G401 (cell line): ENCODE measurements at regions not wholly inside any gene's neighbourhood (a gene's known extent, or its start where the extent isn't known, plus 50 kb on each side); places are given as distances from the start of the nearest gene placed in this dataset.
"Not testable (repeated sequence)": the region's sequence is repeated elsewhere in the genome, so short reads cannot be mapped to it uniquely, and the experiment has no call there.

ENCODE experiments used
- DNase-seq: peaks from one replicate; pipeline ENCODE4 v3.0.0-alpha.2; 2015; ENCODE audit warnings: low spot score
- in situ Hi-C: cut with HindIII; loops from 2 replicates; pipeline ENCODE4 v1.10.0; 2016; ENCODE audit warnings: low sequenced_read_pairs, mixed read lengths

DNA sequence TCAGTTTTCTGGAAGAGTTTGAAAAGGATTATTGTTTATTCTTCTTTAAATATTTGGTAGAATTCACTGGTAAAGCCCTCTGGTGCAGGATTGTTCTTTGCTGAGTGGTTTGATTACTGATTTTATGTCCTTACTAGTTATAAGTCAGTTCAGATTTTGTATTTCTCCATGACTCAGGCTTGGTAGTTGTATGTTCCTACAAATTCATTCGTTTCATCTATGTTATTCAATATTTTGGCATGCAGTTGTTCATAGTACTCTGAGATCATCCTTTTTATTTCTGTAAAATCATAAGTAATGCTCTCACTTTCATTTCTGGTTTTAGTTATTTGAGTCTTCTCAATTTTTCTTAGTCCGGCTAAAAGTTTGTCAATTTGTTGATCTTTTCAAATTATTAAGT is 58.1 kb upstream of the CRYM start:
- in situ Hi-C loops = no loop called here
- no peak for DNase-seq

DNA sequence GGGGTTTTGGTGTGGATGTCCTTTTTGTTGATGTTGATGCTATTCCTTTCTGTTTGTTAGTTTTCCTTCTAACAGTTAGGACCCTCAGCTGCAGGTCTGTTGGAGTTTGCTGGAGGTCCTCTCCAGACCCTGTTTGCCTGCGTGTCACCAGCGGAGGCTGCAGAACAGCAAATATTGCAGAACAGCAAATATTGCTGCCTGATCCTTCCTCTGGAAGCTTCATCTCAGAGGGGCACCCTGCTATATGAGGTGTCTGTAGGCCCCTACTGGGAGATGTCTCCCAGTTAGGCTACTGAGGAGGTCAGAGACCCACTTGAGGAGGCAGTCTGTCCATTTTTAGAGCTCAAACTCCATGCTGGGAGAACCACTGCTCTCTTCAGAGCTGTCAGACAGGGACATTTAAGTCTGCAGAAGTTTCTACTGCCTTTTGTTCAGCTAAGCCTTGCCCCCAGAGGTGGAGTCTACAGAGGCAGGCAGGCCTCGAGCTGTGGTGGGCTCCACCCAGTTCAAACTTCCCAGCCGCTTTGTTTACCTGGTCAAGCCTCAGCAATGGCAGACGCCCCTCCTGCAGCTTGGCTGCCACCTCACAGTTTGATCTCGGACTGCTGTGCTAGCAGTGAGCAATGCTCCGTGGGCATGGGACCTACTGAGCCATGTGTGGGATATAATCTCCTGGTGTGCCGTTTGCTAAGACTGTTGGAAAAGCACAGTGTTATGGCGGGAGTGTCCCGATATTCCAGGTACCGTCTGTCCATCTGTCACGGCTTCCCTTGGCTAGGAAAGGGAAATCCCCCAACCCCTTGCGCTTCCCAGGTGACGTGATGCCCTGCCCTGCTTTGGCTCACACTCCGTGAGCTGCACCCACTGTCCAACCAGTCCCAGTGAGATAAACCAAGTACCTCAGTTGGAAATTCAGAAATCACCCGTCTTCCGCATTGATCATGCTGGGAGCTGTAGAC is 56.4 kb upstream of the CRYM start:
- in situ Hi-C loops, DNase-seq: not testable (repeated sequence)

DNA sequence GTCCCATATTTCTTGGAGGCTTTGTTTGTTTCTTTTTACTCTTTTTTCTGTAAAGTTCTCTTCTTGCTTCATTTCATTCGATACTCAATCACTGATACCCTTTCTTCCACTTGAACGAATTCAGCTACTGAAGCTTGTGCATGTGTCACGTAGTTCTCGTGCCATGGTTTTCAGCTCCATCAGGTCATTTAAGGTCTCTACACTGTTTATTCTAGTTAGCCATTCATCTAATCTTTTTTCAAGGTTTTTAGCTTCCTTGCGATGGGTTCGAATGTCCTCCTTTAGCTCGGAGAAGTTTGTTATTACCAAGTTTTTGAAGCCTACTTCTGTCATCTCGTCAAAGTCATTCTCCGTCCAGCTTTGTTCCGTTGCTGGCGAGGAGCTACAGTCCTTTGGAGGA is 55.6 kb upstream of the CRYM start:
- in situ Hi-C loops, DNase-seq: not testable (repeated sequence)
